SK-N-SH treated with all-trans-retinoic acid at 6 μM for 48 hours (cell line): ENCODE measurements at regions not wholly inside any gene's neighbourhood (a gene's known extent, or its start where the extent isn't known, plus 50 kb on each side); places are given as distances from the start of the nearest gene placed in this dataset.

ENCODE experiments used
- ATAC-seq: fragments of 200-7000 bp; cut with Tn5 transposase; 3 replicates; pipeline ENCODE4 v1.9.1; 2020; ENCODE audit warnings: mild to moderate bottlenecking, moderate library complexity
- CSRNP3 ChIP-seq: fragments of 250-450 bp; sonication (Bioruptor Pico); IDR thresholded peaks from 2 replicates; pipeline ENCODE4 v1.5.1; 2021; ENCODE audit warnings: mild to moderate bottlenecking, moderate library complexity
- GLIS3 ChIP-seq: fragments of 250-450 bp; sonication (Bioruptor Pico); IDR thresholded peaks from 2 replicates; pipeline ENCODE4 v1.5.0; 2020; ENCODE audit warnings: mild to moderate bottlenecking, moderate library complexity
- OSR1 ChIP-seq: fragments of 250-450 bp; sonication (Bioruptor Pico); IDR thresholded peaks from 2 replicates; pipeline ENCODE4 v1.8.0; 2022; ENCODE audit warnings: moderate library complexity, mild to moderate bottlenecking, inconsistent platforms
- PATZ1 ChIP-seq: fragments of 250-450 bp; sonication (Bioruptor Pico); IDR thresholded peaks from 2 replicates; pipeline ENCODE4 v1.8.0; 2020; ENCODE audit warnings: mild to moderate bottlenecking, moderate library complexity, borderline replicate concordance
- PPARA ChIP-seq: fragments of 250-450 bp; sonication (Bioruptor Pico); IDR thresholded peaks from 2 replicates; pipeline ENCODE4 v1.5.0; 2020; ENCODE audit warnings: mild to moderate bottlenecking, borderline replicate concordance
- RARB ChIP-seq: fragments of 250-450 bp; sonication (Bioruptor Pico); IDR thresholded peaks from 2 replicates; pipeline ENCODE4 v1.8.0; 2021; ENCODE audit warnings: mild to moderate bottlenecking, moderate library complexity
- TCF4 ChIP-seq: fragments of 250-450 bp; sonication (Bioruptor Pico); IDR thresholded peaks from 2 replicates; pipeline ENCODE4 v1.8.0; 2021; ENCODE audit warnings: mild to moderate bottlenecking, moderate library complexity, borderline replicate concordance
- TOX ChIP-seq: fragments of 250-450 bp; sonication (Bioruptor Pico); IDR thresholded peaks from 2 replicates; pipeline ENCODE4 v1.8.0; 2021; ENCODE audit warnings: mild to moderate bottlenecking, moderate library complexity, borderline replicate concordance
- TSHZ2 ChIP-seq: fragments of 250-450 bp; sonication (Bioruptor Pico); IDR thresholded peaks from 2 replicates; pipeline ENCODE4 v1.5.0; 2020; ENCODE audit warnings: mild to moderate bottlenecking, moderate library complexity
- ZFP3 ChIP-seq: fragments of 250-450 bp; sonication (Bioruptor Pico); IDR thresholded peaks from 2 replicates; pipeline ENCODE4 v1.5.0; 2020; ENCODE audit warnings: mild to moderate bottlenecking, moderate library complexity
- ZFP30 ChIP-seq: fragments of 450-650 bp; formaldehyde crosslinking; IDR thresholded peaks from 2 replicates; pipeline ENCODE4 v1.5.0; 2022; ENCODE audit warnings: mild to moderate bottlenecking, moderate library complexity
- ZNF565 ChIP-seq: fragments of 450-650 bp; formaldehyde crosslinking; conservative IDR thresholded peaks from 2 replicates; pipeline ENCODE4 v1.5.0; 2020; ENCODE audit warnings: low read depth, mild to moderate bottlenecking, moderate library complexity
- ZNF70 ChIP-seq: fragments of 450-650 bp; formaldehyde crosslinking; IDR thresholded peaks from 2 replicates; pipeline ENCODE4 v1.5.0; 2020; ENCODE audit warnings: mild to moderate bottlenecking, moderate library complexity
- ZNF8 ChIP-seq: fragments of 450-650 bp; formaldehyde crosslinking; IDR thresholded peaks from 2 replicates; pipeline ENCODE4 v1.5.0; 2020; ENCODE audit warnings: mild to moderate bottlenecking, moderate library complexity
- TF ChIP-seq, protein P1 (sequence below): fragments of 250-450 bp; sonication (Bioruptor Pico); IDR thresholded peaks from 2 replicates; pipeline ENCODE4 v1.5.1; 2020; ENCODE audit warnings: low read depth, mild to moderate bottlenecking, moderate library complexity
- TF ChIP-seq, protein P2 (sequence below): fragments of 250-450 bp; sonication (Bioruptor Pico); IDR thresholded peaks from 2 replicates; pipeline ENCODE4 v1.8.0; 2021; ENCODE audit warnings: low read depth, mild to moderate bottlenecking, moderate library complexity, borderline replicate concordance

- TF ChIP-seq RARB (CRISPR knock-in tag) (no peak), TSHZ2 (CRISPR knock-in tag) (no peak), ZFP30 (CRISPR knock-in tag) (no peak), PPARA (no peak), CSRNP3 (no peak), TCF4 (CRISPR knock-in tag) (no peak), ZNF8 (CRISPR knock-in tag) (no peak), PATZ1 (CRISPR knock-in tag) (no peak), ZFP3 (CRISPR knock-in tag) (no peak), OSR1 (CRISPR knock-in tag) (no peak), ZNF565 (CRISPR knock-in tag) (no peak), ZNF70 (CRISPR knock-in tag) (no peak)
- TF ChIP-seq, protein P1, sequence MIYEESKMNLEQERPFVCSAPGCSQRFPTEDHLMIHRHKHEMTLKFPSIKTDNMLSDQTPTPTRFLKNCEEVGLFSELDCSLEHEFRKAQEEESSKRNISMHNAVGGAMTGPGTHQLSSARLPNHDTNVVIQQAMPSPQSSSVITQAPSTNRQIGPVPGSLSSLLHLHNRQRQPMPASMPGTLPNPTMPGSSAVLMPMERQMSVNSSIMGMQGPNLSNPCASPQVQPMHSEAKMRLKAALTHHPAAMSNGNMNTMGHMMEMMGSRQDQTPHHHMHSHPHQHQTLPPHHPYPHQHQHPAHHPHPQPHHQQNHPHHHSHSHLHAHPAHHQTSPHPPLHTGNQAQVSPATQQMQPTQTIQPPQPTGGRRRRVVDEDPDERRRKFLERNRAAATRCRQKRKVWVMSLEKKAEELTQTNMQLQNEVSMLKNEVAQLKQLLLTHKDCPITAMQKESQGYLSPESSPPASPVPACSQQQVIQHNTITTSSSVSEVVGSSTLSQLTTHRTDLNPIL (CRISPR knock-in tag): no peak
- TF ChIP-seq, protein P2, sequence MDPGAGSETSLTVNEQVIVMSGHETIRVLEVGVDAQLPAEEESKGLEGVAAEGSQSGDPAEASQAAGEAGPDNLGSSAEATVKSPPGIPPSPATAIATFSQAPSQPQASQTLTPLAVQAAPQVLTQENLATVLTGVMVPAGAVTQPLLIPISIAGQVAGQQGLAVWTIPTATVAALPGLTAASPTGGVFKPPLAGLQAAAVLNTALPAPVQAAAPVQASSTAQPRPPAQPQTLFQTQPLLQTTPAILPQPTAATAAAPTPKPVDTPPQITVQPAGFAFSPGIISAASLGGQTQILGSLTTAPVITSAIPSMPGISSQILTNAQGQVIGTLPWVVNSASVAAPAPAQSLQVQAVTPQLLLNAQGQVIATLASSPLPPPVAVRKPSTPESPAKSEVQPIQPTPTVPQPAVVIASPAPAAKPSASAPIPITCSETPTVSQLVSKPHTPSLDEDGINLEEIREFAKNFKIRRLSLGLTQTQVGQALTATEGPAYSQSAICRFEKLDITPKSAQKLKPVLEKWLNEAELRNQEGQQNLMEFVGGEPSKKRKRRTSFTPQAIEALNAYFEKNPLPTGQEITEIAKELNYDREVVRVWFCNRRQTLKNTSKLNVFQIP (CRISPR knock-in tag): no peak
- TF ChIP-seq, all 23 proteins: peak for 0
- ATAC-seq: no peak
Observed at GRCh38 chr4:186010821-186011220, 58.1 kb upstream of the TLR3 start.

- TF ChIP-seq ZNF565 (CRISPR knock-in tag) (no peak), GLIS3 (CRISPR knock-in tag) (no peak), RARB (CRISPR knock-in tag) (no peak), CSRNP3 (no peak), OSR1 (CRISPR knock-in tag) (no peak), PPARA (no peak), ZNF8 (CRISPR knock-in tag) (no peak), TOX (CRISPR knock-in tag) (no peak), PATZ1 (CRISPR knock-in tag) (no peak), TSHZ2 (CRISPR knock-in tag) (no peak)
- ATAC-seq: no peak
Observed at GRCh38 chr4:186012071-186012470, 56.9 kb upstream of the TLR3 start.
